ENCODE measurements at regions not wholly inside any gene's neighbourhood (a gene's known extent, or its start where the extent isn't known, plus 50 kb on each side); places are given as distances from the start of the nearest gene placed in this dataset.

GRCh38 chr9:91074866-91075265, 273.2 kb downstream of the SYK start:
- intact Hi-C loops (cut with DNase I, micrococcal nuclease): no loop called here
- no peak for DNase-seq
- H3K9me3 ChIP-seq: no peaks in the 10 kb centered on the region
- ATAC-seq: no peak
- H3K4me3 ChIP-seq: no peak overlapping the region
- H3K4me1 ChIP-seq (ENCODE audit: low read depth): no peaks in the 10 kb centered on the region
- no peak for TF ChIP-seq CTCF (IDR thresholded peaks at IDR 0.05)
- H3K36me3 ChIP-seq (ENCODE audit: low read depth): no peaks in the 10 kb centered on the region

GRCh38 chr9:91075279-91075678, 273.7 kb downstream of the SYK start:
- TF ChIP-seq CTCF (IDR thresholded peaks at IDR 0.05): no peak
- Histone ChIP-seq H3K4me3 (no peak overlapping the region), H3K36me3 (ENCODE audit: low read depth) (no peaks in the 10 kb centered on the region), H3K9me3 (no peaks in the 10 kb centered on the region), H3K4me1 (ENCODE audit: low read depth) (no peaks in the 10 kb centered on the region)
- intact Hi-C loops (cut with DNase I, micrococcal nuclease): no loop called here
- DNase-seq: no peak
- ATAC-seq: no peak

- intact Hi-C loops (cut with DNase I, micrococcal nuclease): no loop called here
- no peak for DNase-seq
- no peak for ATAC-seq
Observed at GRCh38 chr9:91077624-91078368, 276.2 kb downstream of the SYK start.

GRCh38 chr9:91078369-91078695, 276.7 kb downstream of the SYK start:
- Histone ChIP-seq H3K36me3 (ENCODE audit: low read depth) (no peaks in the 10 kb centered on the region), H3K4me3 (no peak overlapping the region), H3K4me1 (ENCODE audit: low read depth) (no peaks in the 10 kb centered on the region), H3K9me3 (no peaks in the 10 kb centered on the region)
- TF ChIP-seq CTCF (IDR thresholded peaks at IDR 0.05): no peak
- DNase-seq (no peak), ATAC-seq (no peak)
- intact Hi-C loops (cut with DNase I, micrococcal nuclease): no loop called here

More at GRCh38 chr9:91077624-91078368, 276.2 kb downstream of the SYK start:
- Histone ChIP-seq H3K4me3 (no peak overlapping the region), H3K36me3 (ENCODE audit: low read depth) (no peaks in the 10 kb centered on the region), H3K4me1 (ENCODE audit: low read depth) (no peaks in the 10 kb centered on the region), H3K9me3 (no peaks in the 10 kb centered on the region)
- TF ChIP-seq CTCF (IDR thresholded peaks at IDR 0.05): no peak

GRCh38 chr9:91082731-91083130, 279.0 kb downstream of the AUH start:
- intact Hi-C loops (cut with DNase I, micrococcal nuclease): no loop called here
- ATAC-seq (no peak), DNase-seq (no peak)
- H3K4me3 ChIP-seq: no peak overlapping the region
- H3K36me3 ChIP-seq (ENCODE audit: low read depth): no peaks in the 10 kb centered on the region
- no peak for TF ChIP-seq CTCF (IDR thresholded peaks at IDR 0.05)
- H3K4me1 ChIP-seq (ENCODE audit: low read depth): no peaks in the 10 kb centered on the region
- no peaks in the 10 kb centered on the region for H3K9me3 ChIP-seq
